ENCODE measurements at regions not wholly inside any gene's neighbourhood (a gene's known extent, or its start where the extent isn't known, plus 50 kb on each side); places are given as distances from the start of the nearest gene placed in this dataset.

GRCh38 chr1:233819042-233819441 is 85.4 kb upstream of the SLC35F3 start:
- TF ChIP-seq POLR2AphosphoS5 (IDR thresholded peaks at IDR 0.05; ENCODE audit: low read depth) (no peak), CTCF (conservative IDR thresholded peaks at IDR 0.05; ENCODE audit: low read depth in 2 of 2) (no peak), ZNF331 (CRISPR knock-in tag; IDR thresholded peaks at IDR 0.05; ENCODE audit: low read depth) (no peak), EZH2 (IDR thresholded peaks at IDR 0.05; ENCODE audit: low read depth, unreplicated experiment) (no peak), CREB1 (CRISPR knock-in tag; IDR thresholded peaks at IDR 0.05; ENCODE audit: low read depth) (no peak), EZH2phosphoT487 (IDR thresholded peaks at IDR 0.05; ENCODE audit: unreplicated experiment) (no peak), JUNB (IDR thresholded peaks at IDR 0.05; ENCODE audit: unreplicated experiment) (no peak)

Data from GM23338 (cell line).